CMK (cell line): ENCODE measurements at regions not wholly inside any gene's neighbourhood (a gene's known extent, or its start where the extent isn't known, plus 50 kb on each side); places are given as distances from the start of the nearest gene placed in this dataset.

Source experiments
- DNase-seq: peaks from one replicate; pipeline ENCODE4 v3.0.0-alpha.2; 2010; ENCODE audit warnings: low read depth

DNA sequence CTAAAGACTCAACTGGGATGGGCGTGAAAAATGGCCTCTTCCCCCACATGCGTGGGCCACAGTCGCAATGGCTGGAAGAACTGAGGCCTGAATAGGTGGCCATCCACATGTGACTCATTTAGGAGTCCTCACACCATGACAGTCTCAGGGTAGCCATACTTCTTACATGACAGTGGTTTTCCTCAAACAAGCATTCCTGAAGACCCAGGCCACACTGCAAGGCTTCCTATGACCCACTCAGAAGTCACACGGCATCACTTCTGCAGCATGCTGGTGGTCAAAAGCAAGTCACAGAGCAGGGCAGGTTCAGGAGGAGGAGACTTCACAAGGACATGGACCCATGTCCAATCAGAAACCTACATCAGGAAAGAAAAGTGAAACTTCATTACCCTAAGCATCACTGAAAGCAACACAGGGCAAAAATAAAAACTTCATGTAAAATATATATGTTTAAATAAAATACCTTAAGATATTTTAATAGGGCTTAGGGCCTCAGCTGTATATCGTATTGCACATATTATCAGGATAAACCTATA lies 257.1 kb downstream of the OPA1 start:
- DNase-seq = no peak

DNA sequence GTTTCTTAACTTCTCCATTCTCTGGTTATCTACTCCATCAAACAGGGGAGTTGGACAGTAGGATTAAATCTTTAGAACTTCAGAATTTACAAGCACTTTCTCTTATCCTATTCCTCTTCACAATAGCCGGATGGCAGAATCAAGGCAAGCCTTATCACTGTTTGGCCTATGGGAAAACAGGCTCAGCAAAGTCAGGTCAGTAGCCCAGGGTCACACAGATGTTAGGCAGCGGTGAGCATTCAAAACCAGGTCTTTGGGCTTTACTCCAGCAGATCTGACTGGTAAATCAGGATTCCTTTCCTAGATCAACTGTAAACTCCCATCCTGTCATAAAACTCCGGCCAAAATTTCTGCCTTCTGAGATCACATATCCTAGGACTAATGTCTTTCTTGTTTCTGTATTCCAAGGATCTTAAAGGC lies 258.4 kb downstream of the OPA1 start:
- DNase-seq = no peak

- DNase-seq = no peak
Measured at GRCh38 chr3:193851941-193852674, 259.1 kb downstream of the OPA1 start.

- no peak for DNase-seq
Measured at GRCh38 chr3:193852901-193853300, 259.9 kb downstream of the OPA1 start.

DNA sequence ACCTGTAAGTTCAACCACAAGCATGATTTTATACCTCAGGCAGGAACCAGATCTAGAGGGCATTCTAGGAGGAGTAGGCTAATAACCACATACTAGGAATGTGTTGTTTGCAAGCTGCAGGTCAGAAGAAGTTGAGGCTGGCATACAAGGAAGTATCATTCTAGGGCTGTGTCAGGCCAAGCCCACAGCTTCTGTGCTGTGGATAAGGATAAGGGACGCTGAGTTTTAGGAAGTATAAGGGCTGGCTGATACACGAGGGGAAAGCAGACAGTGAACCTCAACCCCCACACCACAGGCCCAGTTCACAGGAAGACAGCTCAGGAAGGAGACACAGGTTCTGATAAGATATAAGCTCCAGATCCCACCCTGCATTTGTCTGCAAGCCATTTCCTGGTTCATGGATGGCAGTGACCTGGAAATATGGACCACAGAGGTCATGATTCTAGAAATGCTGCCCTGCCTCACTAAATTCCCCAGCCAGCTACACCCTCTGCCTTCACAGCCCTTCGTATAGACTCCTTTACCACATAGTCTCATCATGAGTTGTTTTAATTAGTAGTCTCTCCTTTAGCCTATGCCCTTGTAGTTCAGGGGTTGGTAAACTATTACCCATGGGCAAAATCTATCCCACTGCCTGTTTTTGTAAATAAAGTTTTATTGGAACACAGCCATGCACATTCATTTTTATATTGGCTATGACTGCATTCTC lies 260.7 kb downstream of the OPA1 start:
- peak; percentile 96 for DNase-seq

- DNase-seq = no peak
Measured at GRCh38 chr3:193857996-193858395, 265.0 kb downstream of the OPA1 start.

DNA sequence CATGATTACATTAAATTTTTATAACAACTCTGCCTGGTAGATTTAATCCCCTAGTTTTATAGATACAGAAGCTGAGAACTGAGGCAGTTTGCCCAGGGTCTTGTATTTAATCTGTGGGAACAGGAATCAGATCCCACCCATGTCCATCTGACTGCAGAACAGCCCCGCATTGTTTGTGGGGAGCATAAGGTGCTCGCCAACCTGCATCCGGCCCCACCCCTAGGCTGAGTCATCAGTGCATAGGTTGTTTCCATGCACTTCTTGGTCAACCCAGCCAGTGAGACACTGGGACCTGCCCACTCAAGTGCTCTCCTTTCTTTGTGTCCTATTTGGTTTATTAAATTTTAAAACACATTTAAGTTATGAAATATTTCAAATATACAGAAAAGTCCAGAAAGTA lies 266.2 kb downstream of the OPA1 start:
- no peak for DNase-seq

- DNase-seq = no peak
Measured at GRCh38 chr3:193861012-193861411, 268.0 kb downstream of the OPA1 start.

GRCh38 chr3:193862843-193863242 lies 269.8 kb downstream of the OPA1 start:
- DNase-seq = no peak

DNA sequence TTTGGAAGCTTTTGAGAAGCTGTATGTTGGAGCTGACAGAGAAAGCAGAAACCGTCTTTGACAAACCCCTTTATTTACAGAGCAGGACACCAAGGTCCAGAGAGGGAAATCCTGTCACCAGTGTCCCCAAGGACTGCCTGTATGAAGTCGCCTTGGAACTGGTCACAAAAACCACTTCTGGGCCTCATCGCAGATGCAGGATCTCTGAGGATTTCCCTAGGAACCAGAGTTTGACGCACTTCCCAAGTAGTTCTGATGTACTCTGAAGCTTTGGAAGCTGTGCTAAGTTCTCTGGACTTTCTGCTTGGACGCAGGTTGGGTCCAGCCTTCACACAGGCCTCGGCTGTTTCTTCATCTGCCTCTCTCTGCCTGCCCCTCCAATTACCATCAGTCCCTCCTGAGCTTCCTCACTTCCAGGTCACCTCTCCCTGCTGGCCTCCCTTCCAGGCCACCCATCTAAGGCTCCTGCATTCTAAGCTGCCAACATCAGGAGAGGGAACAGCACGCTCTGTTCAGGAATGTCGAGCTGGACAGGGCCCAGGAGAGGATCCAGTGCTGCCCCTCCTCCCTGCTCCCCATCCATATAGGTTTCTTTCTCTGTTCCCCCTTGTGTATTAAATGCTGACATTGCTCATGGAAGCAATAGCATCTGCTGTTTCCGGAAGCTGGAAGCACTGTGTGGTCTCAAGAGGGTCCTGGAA lies 270.8 kb downstream of the OPA1 start:
- DNase-seq = no peak

- no peak for DNase-seq
Measured at GRCh38 chr3:193865339-193865738, 270.6 kb upstream of the HES1 start.

DNA sequence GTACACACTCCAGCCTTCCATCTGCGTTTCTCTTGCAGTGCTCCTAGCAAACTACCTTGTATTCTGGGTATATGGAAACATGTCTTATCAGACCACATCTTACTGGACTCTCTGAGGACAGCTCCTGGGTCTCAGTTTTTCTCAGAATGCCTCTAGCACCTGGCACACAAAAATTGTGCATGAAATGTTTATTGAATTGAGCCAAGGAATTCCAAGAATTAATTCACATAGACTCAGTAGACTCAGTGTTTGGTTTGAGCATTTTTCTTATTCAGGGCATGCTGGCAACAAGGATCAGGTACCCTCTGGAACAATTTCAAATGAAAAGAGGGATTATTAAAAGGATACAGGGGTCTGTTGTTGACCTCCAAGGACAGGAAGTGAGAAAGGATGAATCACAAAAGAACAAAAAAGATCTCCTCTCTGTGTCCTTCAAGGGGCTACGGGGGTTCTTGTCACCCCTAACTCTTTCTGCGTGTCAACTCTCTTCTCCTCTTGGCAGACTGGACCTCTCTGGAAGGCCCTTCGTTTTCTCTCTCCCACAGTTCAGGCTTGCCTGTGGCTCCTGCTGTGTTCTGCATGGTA lies 270.0 kb upstream of the HES1 start:
- no peak for DNase-seq

DNA sequence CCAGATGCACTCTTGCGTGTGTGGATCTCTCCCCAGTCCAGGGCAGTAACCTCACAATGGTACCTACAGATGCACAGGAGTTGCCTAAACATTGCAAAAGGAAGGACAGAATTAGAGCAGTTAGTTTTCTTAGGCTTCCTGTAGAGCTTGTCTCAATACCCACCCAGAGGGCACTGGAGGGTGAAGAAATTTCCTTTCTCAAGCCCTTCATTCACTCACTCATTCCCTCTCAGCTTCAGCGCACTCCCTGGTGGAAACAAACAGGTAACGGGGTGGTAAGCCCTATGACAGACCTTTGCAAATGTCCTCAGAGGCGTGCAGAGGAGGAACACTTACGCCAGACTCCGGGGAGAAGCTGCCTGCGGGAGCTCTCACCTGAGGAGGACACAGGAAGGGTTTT lies 267.4 kb upstream of the HES1 start:
- DNase-seq = no peak

GRCh38 chr3:193869221-193870201 lies 266.4 kb upstream of the HES1 start:
- DNase-seq = no peak

DNA sequence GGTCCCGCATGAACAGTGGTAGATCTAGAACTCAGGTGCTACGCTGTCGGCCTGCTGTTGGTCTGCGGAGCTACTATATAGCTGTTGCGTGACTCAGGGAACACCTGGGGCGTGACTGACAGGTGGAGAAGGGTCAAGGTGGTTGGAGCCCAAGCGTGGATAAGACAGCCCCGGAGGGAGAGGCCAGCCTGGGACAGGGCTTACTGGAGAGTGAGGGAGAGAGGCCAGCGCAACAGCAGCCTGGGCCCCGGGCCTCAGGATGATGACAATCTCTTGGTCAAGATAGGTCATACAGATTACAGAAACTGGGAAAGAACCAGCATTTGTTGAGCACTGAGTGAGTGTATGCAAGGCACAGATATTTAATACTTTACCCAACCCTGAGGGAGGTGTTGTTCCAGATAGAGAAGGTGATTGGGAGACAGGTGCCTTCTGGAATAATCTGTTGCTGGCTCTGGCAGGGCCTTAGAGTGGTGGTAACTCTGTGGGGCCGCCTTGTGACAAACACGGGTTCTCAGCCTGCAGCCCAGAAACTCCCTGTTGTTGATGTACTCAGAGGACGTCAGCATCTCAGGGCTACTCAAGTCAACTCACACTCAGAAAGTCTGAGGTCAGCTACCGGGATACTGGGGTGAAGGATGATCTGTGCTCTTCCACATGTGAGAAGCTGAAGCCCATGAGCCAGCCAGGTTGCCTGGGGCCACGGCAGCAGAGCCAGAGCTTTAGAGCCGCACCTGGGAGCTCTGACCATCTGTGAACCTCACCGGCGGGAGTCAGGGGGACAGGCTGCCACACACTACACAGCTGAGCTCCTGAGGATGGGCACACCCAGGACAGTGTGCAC lies 265.4 kb upstream of the HES1 start:
- DNase-seq = no peak

- no peak for DNase-seq
Measured at GRCh38 chr3:193871220-193871485, 264.8 kb upstream of the HES1 start.

GRCh38 chr3:193872265-193872753 lies 263.6 kb upstream of the HES1 start:
- no peak for DNase-seq

DNA sequence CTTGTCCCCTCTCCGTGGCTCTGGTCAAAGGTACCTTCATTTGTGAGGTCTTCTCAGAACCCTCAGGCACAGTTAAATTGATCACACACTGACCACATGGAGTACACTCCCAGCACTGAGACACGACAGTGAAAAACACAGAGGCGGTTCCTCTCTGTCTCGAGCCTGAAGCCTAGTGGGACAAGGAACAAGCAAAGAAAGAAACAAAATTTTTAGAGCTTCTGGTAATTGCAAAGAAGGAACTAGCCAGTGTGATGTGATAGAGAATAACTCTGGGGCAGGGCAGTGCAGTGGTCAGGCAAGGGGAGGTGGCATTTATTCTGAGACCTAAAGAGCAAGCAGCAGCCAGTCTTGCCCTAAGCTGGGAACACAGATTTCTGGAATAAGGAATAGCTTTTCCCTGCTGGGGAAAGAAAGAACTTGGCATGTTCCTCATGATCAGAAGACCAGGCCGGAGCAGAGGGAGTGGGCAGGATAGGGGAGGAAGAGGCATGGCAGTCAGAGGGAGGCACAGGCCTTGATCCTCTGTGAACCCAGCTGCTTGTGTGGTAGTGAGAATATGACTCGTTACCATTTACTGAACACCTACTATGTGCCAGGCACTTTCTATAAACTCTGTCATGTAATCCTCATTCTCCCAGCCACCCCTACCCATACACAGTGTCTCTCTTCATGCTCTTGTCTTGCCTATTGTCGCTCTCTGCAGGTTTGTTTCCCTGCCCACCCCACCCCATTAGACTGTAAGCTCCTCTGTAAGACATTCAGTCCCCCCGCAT lies 262.3 kb upstream of the HES1 start:
- no peak for DNase-seq

DNA sequence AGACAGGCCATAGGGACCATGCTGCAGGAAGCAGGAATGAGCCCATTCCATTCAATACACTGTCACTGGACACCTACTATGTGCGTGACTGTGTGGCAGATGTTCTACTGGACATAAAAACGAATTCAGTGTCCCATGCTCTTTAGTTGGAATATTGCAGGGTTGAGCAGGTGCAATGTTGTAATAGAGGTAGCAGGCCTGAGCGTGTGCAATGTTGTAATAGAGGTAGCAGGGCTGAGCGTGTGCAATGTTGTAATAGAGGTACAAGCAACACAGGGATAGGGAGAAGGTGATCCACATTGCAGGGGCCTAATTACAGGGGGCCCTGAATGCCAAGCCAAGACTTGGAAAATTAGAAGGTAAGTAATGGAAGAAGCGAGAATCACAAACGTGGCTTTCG lies 261.4 kb upstream of the HES1 start:
- DNase-seq = no peak
